Skeletal muscle cell (primary cell): ENCODE measurements at regions not wholly inside any gene's neighbourhood (a gene's known extent, or its start where the extent isn't known, plus 50 kb on each side); places are given as distances from the start of the nearest gene placed in this dataset.

Experiments used
- DNase-seq: peaks from one replicate; pipeline ENCODE4 v3.0.0-alpha.2; 2010; ENCODE audit warnings: low read depth
- H3K4me3 ChIP-seq: 2 replicates; pipeline ENCODE4 v1.5.1; 2011; ENCODE audit warnings: low read depth, mild to moderate bottlenecking, control low read depth, low read length, moderate library complexity

- no peak for DNase-seq
- no peak overlapping the region for H3K4me3 ChIP-seq
These were observed 157.4 kb upstream of the CNTN1 start for GRCh38 chr12:40534828-40535227.

GRCh38 chr12:40551466-40551865 lies 140.8 kb upstream of the CNTN1 start:
- no peak for DNase-seq

GRCh38 chr12:40552868-40553267 lies 139.4 kb upstream of the CNTN1 start:
- no peak overlapping the region for H3K4me3 ChIP-seq
- DNase-seq: no peak

More at GRCh38 chr12:40551466-40551865, 140.8 kb upstream of the CNTN1 start:
- no peak overlapping the region for H3K4me3 ChIP-seq

DNA sequence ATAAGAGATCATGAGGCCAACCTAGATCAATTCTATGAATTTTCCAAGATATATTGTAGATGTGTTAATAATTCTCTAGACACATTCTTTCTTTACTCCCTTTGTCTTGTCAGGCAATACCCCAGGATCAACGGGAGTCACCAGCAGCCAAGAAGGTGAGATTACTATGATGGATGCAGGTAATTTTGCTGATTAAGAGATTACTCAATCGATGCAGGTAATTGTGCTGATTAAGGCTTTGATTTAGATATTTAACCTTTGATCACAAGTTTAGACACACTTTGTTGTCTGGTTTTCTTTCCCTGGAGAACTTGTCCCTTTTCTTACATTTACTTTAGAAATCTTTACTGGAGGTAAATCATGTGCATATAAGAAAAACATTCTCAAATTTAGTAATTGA lies 134.3 kb upstream of the CNTN1 start:
- DNase-seq: no peak
- H3K4me3 ChIP-seq: no peak overlapping the region

DNA sequence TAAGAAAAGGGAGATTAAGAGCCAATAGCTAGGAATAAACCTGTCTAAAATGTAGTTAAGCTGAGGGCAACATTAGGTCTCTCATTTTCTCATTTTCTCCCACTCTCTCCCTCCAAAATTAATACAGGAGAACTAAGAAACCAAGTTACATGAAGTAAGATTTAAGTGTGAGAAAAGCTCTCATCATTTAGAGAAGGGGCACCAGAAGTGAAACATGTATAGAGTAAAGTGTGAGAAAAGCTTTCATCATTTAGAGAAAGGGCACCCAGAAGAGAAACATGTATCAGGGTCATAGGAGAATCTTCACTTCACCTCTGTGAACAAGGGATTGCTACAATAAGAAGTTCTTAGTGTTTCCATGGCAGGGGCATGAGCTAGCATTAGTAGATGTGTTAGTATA lies 132.4 kb upstream of the CNTN1 start:
- no peak for DNase-seq
- no peak overlapping the region for H3K4me3 ChIP-seq

GRCh38 chr12:40560848-40561247 lies 131.4 kb upstream of the CNTN1 start:
- no peak for DNase-seq
- H3K4me3 ChIP-seq: no peak overlapping the region

DNA sequence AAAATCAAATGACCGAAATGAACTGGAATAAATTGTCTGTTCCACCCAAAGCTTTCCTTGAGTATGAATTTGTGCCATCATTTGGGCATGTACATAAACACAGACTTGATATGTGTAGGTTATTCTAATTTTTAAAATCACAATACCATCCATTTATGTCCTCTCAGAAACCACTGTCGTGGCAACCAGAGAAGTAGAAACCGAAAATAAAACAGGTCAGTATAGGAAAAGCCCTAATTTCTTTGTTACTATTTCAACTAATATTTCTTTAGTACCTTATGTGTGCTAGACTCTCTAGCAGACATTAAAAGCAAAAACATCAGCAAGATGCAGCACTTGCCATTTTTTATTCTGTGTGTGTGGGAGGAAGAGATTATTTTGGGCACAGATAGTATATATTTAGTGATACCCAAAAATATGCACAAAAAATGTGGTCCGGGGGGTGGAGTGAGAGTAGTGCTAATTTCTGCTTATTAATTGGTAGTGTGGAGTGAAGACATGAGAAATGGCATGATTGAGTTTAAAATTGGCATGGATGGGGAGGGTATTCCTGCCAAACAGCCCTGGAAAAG lies 130.8 kb upstream of the CNTN1 start:
- DNase-seq: no peak
- H3K4me3 ChIP-seq: no peak overlapping the region

DNA sequence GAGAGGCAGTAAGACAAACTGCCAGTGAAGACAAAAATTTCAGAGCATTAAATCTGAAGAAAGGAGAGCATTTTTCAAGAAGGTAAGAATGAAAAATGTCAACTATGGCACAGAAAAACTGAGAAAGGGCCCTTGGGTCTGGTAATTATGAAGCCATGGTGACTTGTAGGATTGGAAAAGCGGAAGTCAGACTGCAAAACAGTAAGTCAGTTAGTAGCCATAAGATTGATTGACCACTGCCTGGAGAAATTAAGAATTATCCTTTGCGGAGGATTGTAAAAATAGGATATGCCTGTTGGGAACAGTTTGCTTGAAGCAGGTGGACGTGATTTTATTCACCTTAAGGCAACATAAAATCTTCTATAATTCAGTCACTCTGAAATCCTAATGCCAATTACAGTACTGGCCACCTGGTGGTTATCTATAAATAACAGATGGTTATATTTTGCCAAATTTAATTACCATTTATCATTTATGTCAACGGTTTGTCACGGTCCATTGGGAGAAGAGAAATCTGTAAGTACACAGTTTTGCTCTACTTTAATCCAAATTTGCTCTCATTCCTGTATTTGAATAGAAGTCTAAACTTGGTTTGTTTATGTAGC lies 127.1 kb upstream of the CNTN1 start:
- DNase-seq: no peak
- no peak overlapping the region for H3K4me3 ChIP-seq

DNA sequence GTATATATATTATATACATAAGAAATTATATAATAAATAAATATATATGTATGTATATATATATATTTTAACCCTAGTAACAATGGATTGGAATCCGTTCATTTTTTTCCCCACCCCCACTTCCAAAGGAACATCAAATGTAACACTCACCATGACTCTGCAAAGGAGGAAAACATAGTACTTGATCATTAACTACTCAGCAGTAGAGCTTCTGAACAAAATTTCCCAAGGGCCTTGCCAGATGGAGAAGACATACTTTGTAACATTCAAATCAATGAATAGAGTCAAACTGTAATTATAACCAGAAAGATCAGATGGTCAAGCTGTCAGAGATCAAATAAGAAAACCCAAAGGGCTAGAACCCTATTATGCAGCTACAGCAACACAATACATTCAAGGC lies 126.0 kb upstream of the CNTN1 start:
- no peak for DNase-seq
- no peak overlapping the region for H3K4me3 ChIP-seq

GRCh38 chr12:40569626-40570179 lies 122.5 kb upstream of the CNTN1 start:
- DNase-seq: no peak
- no peak overlapping the region for H3K4me3 ChIP-seq

DNA sequence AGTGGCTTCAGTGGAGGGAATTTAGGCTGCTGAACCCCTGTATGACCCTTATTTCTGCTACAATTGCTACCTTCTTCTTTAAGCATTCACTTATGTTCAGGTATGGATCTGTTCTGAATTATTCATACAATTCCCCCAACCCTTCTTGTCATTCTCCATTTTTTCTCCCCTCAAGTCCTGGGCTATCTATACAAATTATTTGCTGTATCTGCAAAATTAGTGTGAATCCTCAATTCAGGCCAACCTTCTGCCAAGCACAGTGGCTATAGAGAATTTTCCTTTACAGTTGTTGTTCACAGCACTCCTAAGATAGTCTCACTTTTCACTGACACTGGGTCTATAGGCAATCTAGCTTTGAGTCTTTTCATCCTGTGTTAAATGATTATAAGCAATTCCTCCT lies 119.2 kb upstream of the CNTN1 start:
- DNase-seq: no peak
- H3K4me3 ChIP-seq: no peak overlapping the region

GRCh38 chr12:40575987-40576386 lies 116.3 kb upstream of the CNTN1 start:
- DNase-seq: no peak
- no peak overlapping the region for H3K4me3 ChIP-seq

DNA sequence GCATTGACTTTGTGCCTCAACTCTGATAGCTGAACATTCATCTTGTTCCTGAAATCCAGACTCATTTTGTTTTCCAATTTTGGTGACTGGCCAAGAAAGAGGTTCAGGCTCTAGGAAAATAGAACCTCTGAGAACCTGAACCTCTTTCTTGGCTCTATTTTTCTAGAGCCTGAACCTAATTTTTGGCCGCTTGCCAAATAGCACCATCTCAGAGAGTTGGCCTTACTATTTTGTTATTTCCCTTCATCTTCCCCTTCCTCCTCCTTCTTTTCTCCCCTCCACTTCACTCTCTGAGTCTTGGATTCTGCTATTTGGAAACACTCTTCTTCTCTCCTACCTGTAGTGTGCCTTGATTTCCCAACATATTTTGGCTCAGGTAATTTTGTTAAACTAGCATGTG lies 114.4 kb upstream of the CNTN1 start:
- no peak overlapping the region for H3K4me3 ChIP-seq
- no peak for DNase-seq

DNA sequence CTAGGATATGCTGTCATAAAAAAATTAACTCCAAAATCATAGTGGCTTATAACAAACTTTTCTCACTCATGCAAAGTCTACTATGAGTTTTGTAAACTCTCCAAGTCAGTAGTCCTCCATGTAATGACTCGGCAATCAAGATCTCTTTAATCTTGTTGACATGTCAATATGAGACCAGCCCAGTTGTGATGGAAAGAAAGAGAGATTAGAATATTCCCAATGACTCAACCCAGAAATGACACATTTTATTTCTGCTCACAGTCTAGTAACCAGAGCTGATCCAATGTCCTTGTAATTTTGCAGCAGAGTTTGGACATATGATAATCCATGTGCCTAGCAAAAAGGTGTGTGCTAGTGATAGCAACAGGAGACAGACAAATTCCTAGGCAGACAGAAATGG lies 112.6 kb upstream of the CNTN1 start:
- no peak for DNase-seq
- H3K4me3 ChIP-seq: no peak overlapping the region

DNA sequence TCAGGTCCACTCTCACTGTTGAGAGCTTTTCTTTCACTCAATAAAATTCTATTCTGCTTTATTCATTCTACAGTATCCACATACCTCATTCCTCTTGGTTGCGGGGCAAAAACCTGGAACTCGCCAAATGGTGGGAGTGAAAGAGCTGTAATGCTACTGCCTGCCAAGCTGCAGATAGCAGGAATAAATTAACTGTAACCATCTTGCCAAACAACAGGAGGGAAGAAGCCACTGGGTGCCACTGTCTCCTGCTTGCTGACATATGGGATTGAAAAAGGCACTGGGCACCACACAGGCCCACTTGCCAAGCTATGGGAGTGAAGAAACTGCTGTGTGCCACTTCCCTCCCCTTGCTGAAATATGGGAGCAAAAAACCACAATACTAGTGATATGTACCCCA lies 111.9 kb upstream of the CNTN1 start:
- no peak overlapping the region for H3K4me3 ChIP-seq
- no peak for DNase-seq

DNA sequence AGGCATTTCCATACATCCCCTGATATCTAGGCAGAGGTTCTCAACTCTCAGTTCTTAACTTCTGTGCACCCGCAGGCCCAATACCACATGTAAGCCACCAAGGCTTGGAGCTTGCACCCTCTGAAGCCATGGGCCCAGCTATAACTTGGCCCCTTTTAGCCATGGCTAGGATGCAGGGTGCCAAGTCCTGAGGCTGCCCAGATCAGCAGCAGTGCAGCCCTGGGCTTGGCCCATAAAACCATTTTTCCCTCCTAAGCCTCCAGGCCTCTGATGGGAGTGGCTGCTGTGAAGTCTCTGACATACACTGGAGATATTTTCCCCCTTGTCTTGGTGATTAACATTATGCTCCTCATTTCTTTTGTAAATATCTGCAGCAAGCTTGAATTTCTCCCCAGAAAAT lies 110.3 kb upstream of the CNTN1 start:
- DNase-seq: no peak
- no peak overlapping the region for H3K4me3 ChIP-seq

DNA sequence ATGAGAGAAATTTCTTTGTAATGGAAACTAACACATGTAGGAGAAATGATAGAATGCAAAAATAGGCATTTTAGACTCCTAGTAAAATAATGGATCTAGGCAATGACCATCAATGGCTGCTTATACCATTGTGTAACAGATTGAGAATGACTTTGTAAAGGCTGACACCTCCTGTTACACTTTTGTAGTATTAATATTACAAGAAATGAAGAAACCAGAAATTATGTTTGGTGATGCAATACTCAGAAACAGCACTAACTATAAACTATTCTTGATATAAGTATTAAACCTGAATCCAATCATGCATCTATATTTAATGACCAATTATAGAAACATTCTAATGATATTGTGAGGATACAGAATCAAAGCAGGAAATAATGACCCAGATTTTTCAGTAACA lies 108.5 kb upstream of the CNTN1 start:
- DNase-seq: no peak
- H3K4me3 ChIP-seq: no peak overlapping the region

- no peak for DNase-seq
- H3K4me3 ChIP-seq: no peak overlapping the region
These were observed 107.5 kb upstream of the CNTN1 start for GRCh38 chr12:40584763-40585162.

- H3K4me3 ChIP-seq: no peak overlapping the region
- DNase-seq: no peak
These were observed 105.4 kb upstream of the CNTN1 start for GRCh38 chr12:40586823-40587222.

DNA sequence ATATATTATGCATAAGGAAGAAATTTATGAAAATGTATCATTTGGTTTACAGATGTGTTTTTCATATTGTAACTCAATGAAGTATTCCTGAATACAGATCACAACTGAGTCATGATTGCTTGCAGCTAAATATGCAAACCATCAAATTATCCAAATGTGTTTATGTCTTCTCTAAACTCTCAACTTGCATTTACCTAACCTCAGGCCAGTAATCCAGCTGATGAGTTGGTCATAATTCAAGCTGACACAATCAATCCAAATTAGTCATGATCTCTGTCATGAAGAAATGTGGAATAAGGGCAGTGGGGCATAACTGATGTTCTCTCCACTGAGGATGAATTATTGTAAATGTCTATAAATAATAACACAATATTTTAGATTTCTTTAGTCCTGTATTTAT lies 104.8 kb upstream of the CNTN1 start:
- H3K4me3 ChIP-seq: no peak overlapping the region
- DNase-seq: no peak

- no peak for DNase-seq
These were observed 104.3 kb upstream of the CNTN1 start for GRCh38 chr12:40587970-40588369.

More at GRCh38 chr12:40587970-40588369, 104.3 kb upstream of the CNTN1 start:
- H3K4me3 ChIP-seq: no peak overlapping the region
